ENCODE measurements at regions not wholly inside any gene's neighbourhood (a gene's known extent, or its start where the extent isn't known, plus 50 kb on each side); places are given as distances from the start of the nearest gene placed in this dataset.

- intact Hi-C loops (cut with DNase I; ENCODE audit: low total_unique reads): no loop called here
- Histone ChIP-seq H3K9me3 (no peaks in the 10 kb centered on the region), H3K4me1 (no peaks in the 10 kb centered on the region), H3K36me3 (ENCODE audit: low read depth, missing control alignments) (no peaks in the 10 kb centered on the region), H3K4me3 (no peak overlapping the region), H3K27me3 (no peaks in the 10 kb centered on the region), H3K27ac (no peak overlapping the region)
- WGBS, 2 donors: 65 to 75% methylated on average over 7 of the region's 7 CpGs
- TF ChIP-seq POLR2A (IDR thresholded peaks at IDR 0.05): no peak
- TF ChIP-seq, protein P1, sequence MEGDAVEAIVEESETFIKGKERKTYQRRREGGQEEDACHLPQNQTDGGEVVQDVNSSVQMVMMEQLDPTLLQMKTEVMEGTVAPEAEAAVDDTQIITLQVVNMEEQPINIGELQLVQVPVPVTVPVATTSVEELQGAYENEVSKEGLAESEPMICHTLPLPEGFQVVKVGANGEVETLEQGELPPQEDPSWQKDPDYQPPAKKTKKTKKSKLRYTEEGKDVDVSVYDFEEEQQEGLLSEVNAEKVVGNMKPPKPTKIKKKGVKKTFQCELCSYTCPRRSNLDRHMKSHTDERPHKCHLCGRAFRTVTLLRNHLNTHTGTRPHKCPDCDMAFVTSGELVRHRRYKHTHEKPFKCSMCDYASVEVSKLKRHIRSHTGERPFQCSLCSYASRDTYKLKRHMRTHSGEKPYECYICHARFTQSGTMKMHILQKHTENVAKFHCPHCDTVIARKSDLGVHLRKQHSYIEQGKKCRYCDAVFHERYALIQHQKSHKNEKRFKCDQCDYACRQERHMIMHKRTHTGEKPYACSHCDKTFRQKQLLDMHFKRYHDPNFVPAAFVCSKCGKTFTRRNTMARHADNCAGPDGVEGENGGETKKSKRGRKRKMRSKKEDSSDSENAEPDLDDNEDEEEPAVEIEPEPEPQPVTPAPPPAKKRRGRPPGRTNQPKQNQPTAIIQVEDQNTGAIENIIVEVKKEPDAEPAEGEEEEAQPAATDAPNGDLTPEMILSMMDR (IDR thresholded peaks at IDR 0.05): no peak
- DNase-seq: no peak
Measured at GRCh38 chr18:77960791-77961410, 711.3 kb downstream of the GALR1 start.

DNA sequence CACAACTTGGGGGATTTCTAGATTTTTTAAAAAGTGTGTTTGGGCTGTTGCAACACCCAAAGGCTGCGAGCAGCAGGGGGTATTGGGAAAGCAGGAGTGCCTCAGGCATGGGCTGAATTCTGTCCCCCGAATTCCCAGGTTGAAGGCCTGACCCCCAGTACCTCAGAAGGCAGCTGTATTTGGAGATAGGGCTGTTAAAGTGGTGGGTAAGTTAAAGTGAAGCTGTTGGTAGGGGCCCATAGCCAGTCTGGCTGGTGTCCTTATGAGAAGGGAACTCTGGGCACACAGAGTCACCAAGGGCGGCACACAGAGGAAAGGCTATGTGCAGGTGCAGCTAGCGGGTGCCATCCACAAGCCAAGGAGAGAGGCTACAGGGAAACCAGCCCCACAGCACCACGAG is 717.4 kb downstream of the GALR1 start:
- TF ChIP-seq POLR2A (IDR thresholded peaks at IDR 0.05): no peak
- TF ChIP-seq, protein P1 (IDR thresholded peaks at IDR 0.05): no peak
- Histone ChIP-seq H3K4me1 (peaks cover 4% of the 10 kb centered on the region), H3K36me3 (ENCODE audit: low read depth, missing control alignments) (no peaks in the 10 kb centered on the region), H3K9me3 (no peaks in the 10 kb centered on the region), H3K4me3 (no peak overlapping the region), H3K27ac (no peak overlapping the region), H3K27me3 (no peaks in the 10 kb centered on the region)
- DNase-seq: no peak
- 80 to 81% methylated on average over 5 of the region's 5 CpGs for WGBS, 2 donors
- intact Hi-C loops (cut with DNase I; ENCODE audit: low total_unique reads): no loop called here

- H3K36me3 ChIP-seq (ENCODE audit: low read depth, missing control alignments): no peaks in the 10 kb centered on the region
- H3K9me3 ChIP-seq: no peaks in the 10 kb centered on the region
- peaks cover 4% of the 10 kb centered on the region for H3K4me1 ChIP-seq
- 83 to 96% methylated on average over 3 of the region's 3 CpGs for WGBS, 2 donors
- no peak overlapping the region for H3K27ac ChIP-seq
- no peak overlapping the region for H3K4me3 ChIP-seq
- DNase-seq: no peak
- no peaks in the 10 kb centered on the region for H3K27me3 ChIP-seq
- no peak for TF ChIP-seq POLR2A (IDR thresholded peaks at IDR 0.05)
- TF ChIP-seq, protein P1 (IDR thresholded peaks at IDR 0.05): no peak
- intact Hi-C loops (cut with DNase I; ENCODE audit: low total_unique reads): no loop called here
Measured at GRCh38 chr18:77967791-77968190, 718.1 kb downstream of the GALR1 start.

GRCh38 chr18:77969972-77970371 is 720.3 kb downstream of the GALR1 start:
- H3K4me3 ChIP-seq: no peak overlapping the region
- no peaks in the 10 kb centered on the region for H3K9me3 ChIP-seq
- no peak for TF ChIP-seq POLR2A (IDR thresholded peaks at IDR 0.05)
- TF ChIP-seq, protein P1 (IDR thresholded peaks at IDR 0.05): no peak
- WGBS, 2 donors: 66 to 82% methylated on average over 2 of the region's 2 CpGs
- DNase-seq: no peak
- H3K36me3 ChIP-seq (ENCODE audit: low read depth, missing control alignments): no peaks in the 10 kb centered on the region
- H3K4me1 ChIP-seq: peaks cover 4% of the 10 kb centered on the region
- intact Hi-C loops (cut with DNase I; ENCODE audit: low total_unique reads): no loop called here
- H3K27ac ChIP-seq: no peak overlapping the region
- no peaks in the 10 kb centered on the region for H3K27me3 ChIP-seq

DNA sequence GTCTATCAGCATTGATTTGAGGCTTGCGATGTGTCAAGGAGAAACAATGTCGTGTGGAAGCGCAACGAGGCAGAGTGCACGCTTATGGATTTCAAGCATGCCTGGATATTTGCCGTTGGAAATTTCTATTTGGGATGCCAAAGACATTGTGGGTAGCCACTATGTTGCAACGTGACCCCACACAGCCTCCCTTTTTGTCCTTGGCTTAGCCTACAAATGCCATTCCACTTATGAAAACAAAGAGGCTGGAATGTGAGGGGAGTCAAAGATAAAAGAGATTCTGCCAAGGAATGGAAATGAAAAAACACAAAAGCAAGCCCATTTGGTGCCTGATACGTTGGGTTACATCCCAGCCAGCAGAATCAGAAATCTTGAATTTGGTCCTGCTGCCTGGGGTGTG is 721.2 kb downstream of the GALR1 start:
- Histone ChIP-seq H3K27me3 (no peaks in the 10 kb centered on the region), H3K36me3 (ENCODE audit: low read depth, missing control alignments) (no peaks in the 10 kb centered on the region), H3K27ac (no peak overlapping the region), H3K4me1 (peaks cover 4% of the 10 kb centered on the region), H3K4me3 (no peak overlapping the region), H3K9me3 (no peaks in the 10 kb centered on the region)
- 55 to 73% methylated on average over 8 of the region's 8 CpGs for WGBS, 2 donors
- DNase-seq: no peak
- intact Hi-C loops (cut with DNase I; ENCODE audit: low total_unique reads): no loop called here
- no peak for TF ChIP-seq POLR2A (IDR thresholded peaks at IDR 0.05)
- TF ChIP-seq, protein P1 (IDR thresholded peaks at IDR 0.05): no peak
